ENCODE measurements at regions not wholly inside any gene's neighbourhood (a gene's known extent, or its start where the extent isn't known, plus 50 kb on each side); places are given as distances from the start of the nearest gene placed in this dataset.

DNA sequence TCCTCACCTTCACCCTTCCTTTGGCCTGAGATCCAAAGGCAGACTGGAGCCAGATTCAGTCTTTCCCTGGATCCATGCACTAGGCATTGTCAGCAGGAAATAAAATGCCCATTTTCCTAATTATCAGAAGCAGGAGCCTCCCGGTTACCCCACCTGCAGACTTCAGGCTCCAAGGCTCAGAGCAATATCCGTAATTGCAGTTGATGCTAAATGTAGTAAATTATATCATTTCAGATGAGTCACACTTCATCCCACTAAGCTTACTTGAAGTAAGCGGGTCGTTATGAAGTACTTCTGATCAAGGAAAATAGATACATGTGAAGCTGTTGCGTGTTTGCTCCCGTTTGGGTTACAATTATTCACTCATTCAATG, 110.7 kb upstream of the SFSWAP start:
- no peak for TF ChIP-seq POLR2A (IDR thresholded peaks at IDR 0.05)
- TF ChIP-seq, protein P1, sequence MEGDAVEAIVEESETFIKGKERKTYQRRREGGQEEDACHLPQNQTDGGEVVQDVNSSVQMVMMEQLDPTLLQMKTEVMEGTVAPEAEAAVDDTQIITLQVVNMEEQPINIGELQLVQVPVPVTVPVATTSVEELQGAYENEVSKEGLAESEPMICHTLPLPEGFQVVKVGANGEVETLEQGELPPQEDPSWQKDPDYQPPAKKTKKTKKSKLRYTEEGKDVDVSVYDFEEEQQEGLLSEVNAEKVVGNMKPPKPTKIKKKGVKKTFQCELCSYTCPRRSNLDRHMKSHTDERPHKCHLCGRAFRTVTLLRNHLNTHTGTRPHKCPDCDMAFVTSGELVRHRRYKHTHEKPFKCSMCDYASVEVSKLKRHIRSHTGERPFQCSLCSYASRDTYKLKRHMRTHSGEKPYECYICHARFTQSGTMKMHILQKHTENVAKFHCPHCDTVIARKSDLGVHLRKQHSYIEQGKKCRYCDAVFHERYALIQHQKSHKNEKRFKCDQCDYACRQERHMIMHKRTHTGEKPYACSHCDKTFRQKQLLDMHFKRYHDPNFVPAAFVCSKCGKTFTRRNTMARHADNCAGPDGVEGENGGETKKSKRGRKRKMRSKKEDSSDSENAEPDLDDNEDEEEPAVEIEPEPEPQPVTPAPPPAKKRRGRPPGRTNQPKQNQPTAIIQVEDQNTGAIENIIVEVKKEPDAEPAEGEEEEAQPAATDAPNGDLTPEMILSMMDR (IDR thresholded peaks at IDR 0.05) = no peak

Data from adrenal gland (tissue), 5 donors.